ENCODE measurements at regions not wholly inside any gene's neighbourhood (a gene's known extent, or its start where the extent isn't known, plus 50 kb on each side); places are given as distances from the start of the nearest gene placed in this dataset.

DNA sequence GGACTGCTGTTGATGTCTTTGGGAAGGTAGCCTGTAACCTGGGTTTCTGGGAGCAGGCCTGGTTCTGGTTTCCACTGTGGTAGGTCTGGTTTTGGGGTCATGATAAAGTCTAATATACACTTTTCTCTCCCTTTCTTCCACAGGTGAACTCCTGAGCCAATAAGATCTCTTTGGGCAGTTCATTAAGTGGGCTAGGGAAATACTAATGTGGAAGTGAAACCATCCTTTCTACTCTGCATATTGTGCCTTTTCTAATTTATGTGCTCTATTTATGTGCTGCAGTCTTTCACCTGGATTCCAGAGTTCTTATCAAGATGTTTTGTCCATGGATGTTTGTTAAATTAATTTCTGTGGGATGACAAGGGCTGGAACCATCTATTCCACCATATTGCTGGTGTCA is 165.7 kb upstream of the PTPRK start:
- H3K27ac ChIP-seq, result no peak overlapping the region
- no peak overlapping the region for H3K4me3 ChIP-seq
- ATAC-seq (no peak), DNase-seq (no peak)
- H3K36me3 ChIP-seq, result no peaks in the 10 kb centered on the region
- no peaks in the 10 kb centered on the region for H3K27me3 ChIP-seq
- TF ChIP-seq POLR2A (IDR thresholded peaks at IDR 0.05), result no peak
- TF ChIP-seq, protein P1, sequence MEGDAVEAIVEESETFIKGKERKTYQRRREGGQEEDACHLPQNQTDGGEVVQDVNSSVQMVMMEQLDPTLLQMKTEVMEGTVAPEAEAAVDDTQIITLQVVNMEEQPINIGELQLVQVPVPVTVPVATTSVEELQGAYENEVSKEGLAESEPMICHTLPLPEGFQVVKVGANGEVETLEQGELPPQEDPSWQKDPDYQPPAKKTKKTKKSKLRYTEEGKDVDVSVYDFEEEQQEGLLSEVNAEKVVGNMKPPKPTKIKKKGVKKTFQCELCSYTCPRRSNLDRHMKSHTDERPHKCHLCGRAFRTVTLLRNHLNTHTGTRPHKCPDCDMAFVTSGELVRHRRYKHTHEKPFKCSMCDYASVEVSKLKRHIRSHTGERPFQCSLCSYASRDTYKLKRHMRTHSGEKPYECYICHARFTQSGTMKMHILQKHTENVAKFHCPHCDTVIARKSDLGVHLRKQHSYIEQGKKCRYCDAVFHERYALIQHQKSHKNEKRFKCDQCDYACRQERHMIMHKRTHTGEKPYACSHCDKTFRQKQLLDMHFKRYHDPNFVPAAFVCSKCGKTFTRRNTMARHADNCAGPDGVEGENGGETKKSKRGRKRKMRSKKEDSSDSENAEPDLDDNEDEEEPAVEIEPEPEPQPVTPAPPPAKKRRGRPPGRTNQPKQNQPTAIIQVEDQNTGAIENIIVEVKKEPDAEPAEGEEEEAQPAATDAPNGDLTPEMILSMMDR (IDR thresholded peaks at IDR 0.05), result no peak
- intact Hi-C loops (cut with DNase I), result no loop called here
- H3K9me3 ChIP-seq, result no peaks in the 10 kb centered on the region
- H3K4me1 ChIP-seq, result no peaks in the 10 kb centered on the region

DNA sequence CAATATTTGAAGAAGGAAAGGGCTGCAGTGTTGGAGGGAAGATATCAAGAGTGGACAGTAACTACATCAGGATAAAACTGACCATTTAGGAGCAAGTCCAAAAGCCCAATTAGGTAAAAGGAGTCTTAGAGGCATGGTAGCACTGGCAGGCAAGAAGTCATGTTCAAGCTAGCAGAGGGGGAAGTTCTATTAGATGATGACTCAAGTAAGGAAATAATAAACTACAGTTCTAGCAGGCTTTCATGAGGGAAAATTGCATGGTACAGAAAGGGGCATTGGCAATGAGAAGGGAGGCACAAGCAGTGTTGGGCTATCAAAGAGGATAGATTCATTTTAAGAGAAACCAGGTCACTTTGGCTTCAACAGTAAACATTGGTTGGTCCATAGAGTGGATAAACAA is 156.1 kb upstream of the PTPRK start:
- TF ChIP-seq POLR2A (IDR thresholded peaks at IDR 0.05), result no peak
- TF ChIP-seq, protein P1 (IDR thresholded peaks at IDR 0.05), result no peak

GRCh38 chr6:128672023-128672422 is 151.6 kb upstream of the PTPRK start:
- Histone ChIP-seq H3K4me1 (no peaks in the 10 kb centered on the region), H3K27me3 (no peaks in the 10 kb centered on the region), H3K9me3 (no peaks in the 10 kb centered on the region), H3K27ac (no peak overlapping the region), H3K36me3 (no peaks in the 10 kb centered on the region), H3K4me3 (no peak overlapping the region)
- DNase-seq, result no peak
- no peak for ATAC-seq
- intact Hi-C loops (cut with DNase I), result no loop called here
- 86% methylated on average over 3 of the region's 3 CpGs for WGBS (ENCODE audit: insufficient coverage, low coverage, low lambda C conversion rate, missing lambda C conversion rate)
- no peak for TF ChIP-seq POLR2A (IDR thresholded peaks at IDR 0.05)
- TF ChIP-seq, protein P1 (IDR thresholded peaks at IDR 0.05), result no peak

More for the DNA sequence above, 156.1 kb upstream of the PTPRK start:
- Histone ChIP-seq H3K4me3 (no peak overlapping the region), H3K4me1 (no peaks in the 10 kb centered on the region), H3K9me3 (no peaks in the 10 kb centered on the region), H3K27me3 (no peaks in the 10 kb centered on the region), H3K36me3 (no peaks in the 10 kb centered on the region), H3K27ac (no peak overlapping the region)
- ATAC-seq (no peak), DNase-seq (no peak)
- intact Hi-C loops (cut with DNase I), result no loop called here

DNA sequence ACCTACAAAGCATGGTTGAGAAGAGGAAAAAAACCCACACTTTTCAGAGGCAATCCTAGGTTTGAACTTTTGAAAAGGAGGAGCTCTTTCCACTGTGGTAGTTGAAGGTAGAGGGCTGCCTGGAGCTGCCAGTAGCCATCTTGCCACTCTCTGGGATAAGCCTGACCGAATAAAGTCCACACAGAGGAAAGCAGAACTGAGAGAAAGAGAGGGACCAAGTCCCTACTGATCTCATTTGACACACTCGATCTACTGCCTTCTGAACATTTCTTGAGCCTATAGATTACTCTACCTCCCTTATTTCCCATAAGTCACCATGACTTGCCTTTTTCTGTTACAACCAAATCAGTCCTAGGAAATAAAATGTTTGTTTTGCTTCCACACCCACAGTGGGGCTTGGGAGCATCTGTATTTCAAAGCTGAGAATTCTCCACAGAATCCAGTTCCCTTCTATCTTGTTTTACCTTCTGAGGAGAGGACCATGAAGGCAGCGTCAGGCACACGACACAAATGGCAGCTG is 147.0 kb upstream of the PTPRK start:
- ATAC-seq, result no peak
- no peak for DNase-seq
- 63% methylated on average over 4 of the region's 4 CpGs for WGBS (ENCODE audit: insufficient coverage, low coverage, low lambda C conversion rate, missing lambda C conversion rate)
- H3K4me3 ChIP-seq, result no peak overlapping the region
- H3K27me3 ChIP-seq, result no peaks in the 10 kb centered on the region
- H3K36me3 ChIP-seq, result no peaks in the 10 kb centered on the region
- H3K9me3 ChIP-seq, result no peaks in the 10 kb centered on the region
- intact Hi-C loops (cut with DNase I), result no loop called here
- no peak overlapping the region for H3K27ac ChIP-seq
- TF ChIP-seq POLR2A (IDR thresholded peaks at IDR 0.05), result no peak
- TF ChIP-seq, protein P1 (IDR thresholded peaks at IDR 0.05), result no peak
- H3K4me1 ChIP-seq, result no peaks in the 10 kb centered on the region

- no peak overlapping the region for H3K4me3 ChIP-seq
- H3K4me1 ChIP-seq, result no peaks in the 10 kb centered on the region
- no peaks in the 10 kb centered on the region for H3K9me3 ChIP-seq
- intact Hi-C loops (cut with DNase I), result no loop called here
- ATAC-seq (no peak), DNase-seq (no peak)
- TF ChIP-seq POLR2A (IDR thresholded peaks at IDR 0.05), result no peak
- TF ChIP-seq, protein P1 (IDR thresholded peaks at IDR 0.05), result no peak
- 50% methylated on average over 2 of the region's 2 CpGs for WGBS (ENCODE audit: insufficient coverage, low coverage, low lambda C conversion rate, missing lambda C conversion rate)
- H3K27ac ChIP-seq, result no peak overlapping the region
- H3K27me3 ChIP-seq, result no peaks in the 10 kb centered on the region
- H3K36me3 ChIP-seq, result no peaks in the 10 kb centered on the region
These were observed 146.0 kb upstream of the PTPRK start for GRCh38 chr6:128666405-128666804.

Data from right lobe of liver (tissue), 6 donors.